Transverse colon (tissue), 4 donors: ENCODE measurements at regions not wholly inside any gene's neighbourhood (a gene's known extent, or its start where the extent isn't known, plus 50 kb on each side); places are given as distances from the start of the nearest gene placed in this dataset.

Source experiments
- DNase-seq: peaks from one replicate; pipeline ENCODE4 v3.0.0-alpha.2; 2019
- H3K27ac ChIP-seq, 4 donors: fragments of 200-600 bp; sonication (generic); 2 replicates each; pipeline ENCODE4 v1.5.1; 2016 to 2018; ENCODE audit warnings: inconsistent platforms in 4 of 4
- H3K27me3 ChIP-seq: fragments of 200-600 bp; sonication (generic); 2 replicates; pipeline ENCODE4 v1.5.1; 2017; ENCODE audit warnings: inconsistent platforms
- H3K36me3 ChIP-seq, 4 donors: fragments of 200-600 bp; sonication (generic); 2 replicates each; pipeline ENCODE4 v1.5.1; 2017 to 2019; ENCODE audit warnings: inconsistent platforms in 4 of 4
- H3K4me1 ChIP-seq, 4 donors: fragments of 200-600 bp; sonication (generic); 2 replicates each; pipeline ENCODE4 v1.5.1; 2017 to 2020; ENCODE audit warnings: inconsistent platforms in 4 of 4
- H3K4me3 ChIP-seq, 4 donors: fragments of 200-600 bp; sonication (generic); 1 replicate in 1 of 4; 2 replicates in 3 of 4; pipeline versions ENCODE4 v1.5.1 to v1.6.1; 2017 to 2019; ENCODE audit warnings: inconsistent platforms in 4 of 4
- H3K9me3 ChIP-seq, 2 donors: fragments of 200-600 bp; sonication (generic); 2 replicates each; pipeline ENCODE4 v1.5.1; 2017 to 2019; ENCODE audit warnings: inconsistent platforms in 2 of 2
- CTCF ChIP-seq, 5 experiments: fragments of 200-600 bp in 3 of 5; fragments of 450-650 bp in 2 of 5; sonication (generic) in 3 of 5; IDR thresholded peaks; 1 replicate in 2 of 5; 2 replicates in 3 of 5; pipeline ENCODE4 v1.5.1; 2016 to 2017; ENCODE audit warnings: antibody characterized with exemption in 5 of 5, inconsistent platforms in 3 of 5, mild to moderate bottlenecking in 2 of 5, moderate library complexity in 1 of 5
- EP300 ChIP-seq: sonication (generic); formaldehyde crosslinking; IDR thresholded peaks from one replicate; pipeline ENCODE4 v1.6.1; 2017; ENCODE audit warnings: antibody characterized with exemption, low read depth
- POLR2A ChIP-seq: fragments of 450-650 bp; IDR thresholded peaks from one replicate; pipeline ENCODE4 v1.6.1; 2016; ENCODE audit warnings: antibody characterized with exemption, mild to moderate bottlenecking, moderate library complexity
- POLR2AphosphoS5 ChIP-seq, 3 donors: sonication (generic); formaldehyde crosslinking; IDR thresholded peaks; one replicate each; pipeline ENCODE4 v1.6.1; 2016; ENCODE audit warnings: antibody characterized with exemption in 3 of 3
- WGBS, 2 donors: methylation state at CpG; one replicate each; pipeline ENCODE4 v1.1.5; 2018; ENCODE audit warnings: low coverage in 1 of 2; 5-methylcytosine and 5-hydroxymethylcytosine counted together
- in situ Hi-C, 4 donors: fragments of 200-750 bp; cut with MboI; loops; one replicate each; pipeline versions ENCODE4 v1.15.0 to v1.15.1; 2017; ENCODE audit warnings: low sequenced_read_pairs in 3 of 4, low pct_ligation_motif_present in 1 of 4, low pct_unique_long_range_greater_than_20kb in 1 of 4
- intact Hi-C: fragments of 100-400 bp; cut with DNase I; formaldehyde crosslinking; loops from one replicate; pipeline ENCODE4 v1.15.1; 2023; ENCODE audit warnings: low total_unique reads

- intact Hi-C loops (no loop called here), in situ Hi-C loops (no loop called here)
- H3K27me3 ChIP-seq: peaks cover 62% of the 10 kb centered on the region
- no peak for DNase-seq
- no peak for TF ChIP-seq POLR2A
- no peak for TF ChIP-seq CTCF (IDR thresholded peaks at IDR 0.05)
- TF ChIP-seq EP300: no peak
- no peak for TF ChIP-seq POLR2AphosphoS5 (IDR thresholded peaks at IDR 0.05)
- H3K4me1 ChIP-seq: no peaks in the 10 kb centered on the region
- no peaks in the 10 kb centered on the region for H3K36me3 ChIP-seq
- WGBS, 2 donors: 81% methylated on average over 17 of the region's 18 CpGs; no CpG with 5 or more reads in 1 of the 2 donors
- no peaks in the 10 kb centered on the region for H3K9me3 ChIP-seq
- H3K27ac ChIP-seq: no peak overlapping the region
- H3K4me3 ChIP-seq: no peak overlapping the region
These were observed 53.9 kb upstream of the ACSF3 start for GRCh38 chr16:89039756-89040155.

DNA sequence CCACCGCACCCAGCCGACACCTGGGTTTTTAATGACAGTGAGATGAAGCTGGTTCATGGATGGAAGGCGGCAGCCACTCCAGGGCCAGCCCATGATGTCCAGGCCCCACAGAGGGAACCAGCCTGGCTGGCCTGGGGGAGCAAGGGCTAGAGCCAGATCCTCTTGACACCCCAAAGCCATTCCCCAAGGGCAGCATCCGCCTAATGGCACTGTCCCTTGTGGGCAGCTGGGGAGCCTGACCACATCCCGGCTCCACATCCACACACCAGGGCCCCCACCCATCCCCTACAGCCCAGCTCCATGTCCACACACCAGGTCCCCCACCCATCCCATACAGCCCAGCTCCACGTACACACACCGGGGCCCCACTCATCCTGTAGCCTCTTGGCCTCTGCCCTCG is 53.3 kb upstream of the ACSF3 start:
- 72% methylated on average over 8 of the region's 8 CpGs; no CpG with 5 or more reads in 1 of the 2 donors for WGBS, 2 donors

GRCh38 chr16:89040861-89041570 is 52.6 kb upstream of the ACSF3 start:
- in situ Hi-C loops: no loop called here
- DNase-seq: no peak
- H3K27ac ChIP-seq: no peak overlapping the region
- peaks cover 64% of the 10 kb centered on the region for H3K27me3 ChIP-seq
- H3K36me3 ChIP-seq: no peaks in the 10 kb centered on the region
- no peak overlapping the region for H3K4me3 ChIP-seq
- no peaks in the 10 kb centered on the region for H3K9me3 ChIP-seq
- H3K4me1 ChIP-seq: no peaks in the 10 kb centered on the region
- intact Hi-C loops: no loop called here
- 20 to 75% methylated on average over 1 to 25 of the region's 25 CpGs for WGBS, 2 donors
- TF ChIP-seq CTCF (IDR thresholded peaks at IDR 0.05) (no peak), EP300 (no peak), POLR2AphosphoS5 (IDR thresholded peaks at IDR 0.05) (no peak), POLR2A (no peak)

More for the DNA sequence above, 53.3 kb upstream of the ACSF3 start:
- in situ Hi-C loops (no loop called here), intact Hi-C loops (no loop called here)
- Histone ChIP-seq H3K27me3 (peaks cover 65% of the 10 kb centered on the region), H3K27ac (no peak overlapping the region), H3K9me3 (no peaks in the 10 kb centered on the region), H3K36me3 (no peaks in the 10 kb centered on the region), H3K4me1 (no peaks in the 10 kb centered on the region), H3K4me3 (no peak overlapping the region)
- TF ChIP-seq EP300 (no peak), POLR2AphosphoS5 (IDR thresholded peaks at IDR 0.05) (no peak)
- DNase-seq: no peak

DNA sequence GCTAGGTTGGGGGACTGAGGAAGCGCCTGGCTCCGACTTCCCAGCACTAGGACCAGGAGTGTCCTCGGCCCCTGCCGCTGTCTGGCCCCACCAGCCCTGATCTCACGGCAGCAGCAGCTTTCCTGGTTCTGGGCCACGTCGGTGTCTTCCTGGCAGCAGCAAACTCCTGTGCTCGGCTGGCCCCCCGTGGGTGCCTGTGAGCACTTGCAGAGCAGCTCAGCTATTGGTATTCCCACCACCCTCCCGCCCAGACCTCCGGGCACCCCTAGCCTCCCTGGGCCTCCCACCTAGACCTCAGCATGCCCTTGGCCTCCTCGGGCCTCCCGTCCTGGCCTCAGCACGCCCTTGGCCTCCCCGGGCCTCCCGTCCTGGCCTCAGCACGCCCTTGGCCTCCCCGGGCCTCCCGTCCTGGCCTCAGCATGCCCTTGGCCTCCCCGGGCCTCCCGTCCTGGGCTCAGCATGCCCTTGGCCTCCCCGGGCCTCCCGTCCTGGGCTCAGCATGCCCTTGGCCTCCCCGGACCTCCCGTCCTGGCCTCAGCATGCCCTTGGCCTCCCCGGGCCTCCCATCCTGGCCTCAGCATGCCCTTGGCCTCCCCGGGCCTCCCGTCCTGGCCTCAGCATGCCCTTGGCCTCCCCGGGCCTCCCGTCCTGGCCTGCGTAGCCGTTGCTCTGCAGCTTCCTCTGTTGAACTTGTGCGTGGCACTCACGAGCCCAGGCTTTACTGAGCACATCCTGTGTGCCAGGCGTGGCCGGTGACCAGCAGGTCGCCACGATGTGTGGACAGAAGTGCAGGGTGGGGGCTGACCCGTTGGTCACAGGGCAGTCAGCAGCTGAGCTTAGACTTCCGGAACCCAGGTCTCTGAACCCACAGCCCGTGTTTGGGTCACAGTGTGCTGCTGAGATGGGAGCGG is 51.8 kb upstream of the ACSF3 start:
- H3K9me3 ChIP-seq: no peaks in the 10 kb centered on the region
- 82% methylated on average over 42 of the region's 42 CpGs; no CpG with 5 or more reads in 1 of the 2 donors for WGBS, 2 donors
- intact Hi-C loops: no loop called here
- no peaks in the 10 kb centered on the region for H3K4me1 ChIP-seq
- no peak overlapping the region for H3K4me3 ChIP-seq
- peaks cover 56% of the 10 kb centered on the region for H3K27me3 ChIP-seq
- no peak for DNase-seq
- TF ChIP-seq CTCF (IDR thresholded peaks at IDR 0.05) (no peak), POLR2AphosphoS5 (IDR thresholded peaks at IDR 0.05) (no peak), POLR2A (no peak), EP300 (no peak)
- no peaks in the 10 kb centered on the region for H3K36me3 ChIP-seq
- no peak overlapping the region for H3K27ac ChIP-seq
- in situ Hi-C loops: no loop called here
